HG03558 (cell line): ENCODE measurements at regions not wholly inside any gene's neighbourhood (a gene's known extent, or its start where the extent isn't known, plus 50 kb on each side); places are given as distances from the start of the nearest gene placed in this dataset.
A peak's percentile ranks its signal among the peaks of the same experiment; 100 is the strongest.

Source experiments
- ATAC-seq: cut with Tn5 transposase; IDR thresholded peaks from one replicate; pipeline ENCODE4 v1.9.1; 2021; ENCODE audit warnings: moderate number of reproducible peaks; ENCODE audit not compliant: unreplicated experiment; ENCODE audit errors: extremely low read depth

- peak; percentile 90 for ATAC-seq
Observed at GRCh38 chr4:145299380-145300076, 119.1 kb upstream of the OTUD4 start.

DNA sequence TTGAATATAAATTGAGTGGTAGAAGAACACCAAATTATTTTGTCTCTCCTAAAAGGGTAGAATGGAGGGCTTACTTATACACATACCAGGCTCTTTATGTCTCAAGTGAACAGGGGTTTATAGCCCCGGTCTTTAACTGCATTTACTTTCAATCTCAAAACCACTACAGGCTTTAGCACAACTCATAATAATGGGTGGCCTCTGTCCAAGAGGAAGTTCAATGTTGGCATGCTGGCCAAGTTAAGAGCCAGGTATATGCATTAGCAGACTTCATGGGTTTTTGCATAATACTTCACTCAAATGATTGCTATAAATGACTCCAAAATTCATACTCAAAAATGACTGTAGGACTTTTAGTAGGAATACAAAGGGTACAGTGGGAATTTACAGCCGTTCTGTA lies 118.5 kb upstream of the OTUD4 start:
- no peak for ATAC-seq

DNA sequence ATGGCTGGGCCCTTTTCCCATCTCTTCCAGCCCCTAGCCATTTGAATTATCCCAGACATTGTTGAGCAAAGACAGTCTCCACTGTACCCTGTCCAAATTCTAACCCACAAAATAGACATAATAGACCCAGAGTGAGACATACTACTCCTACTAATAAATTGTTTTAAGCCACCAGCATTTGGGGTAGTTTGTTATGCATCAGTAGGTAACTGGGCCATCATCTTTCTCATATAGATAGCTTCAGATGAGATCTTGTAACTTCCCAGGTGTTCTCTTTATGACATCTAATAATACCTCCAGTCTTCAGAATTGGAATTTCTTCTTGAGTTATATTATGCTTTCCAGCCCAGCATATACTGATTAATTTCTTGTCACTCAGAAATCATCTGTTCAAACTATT lies 117.2 kb upstream of the OTUD4 start:
- no peak for ATAC-seq

DNA sequence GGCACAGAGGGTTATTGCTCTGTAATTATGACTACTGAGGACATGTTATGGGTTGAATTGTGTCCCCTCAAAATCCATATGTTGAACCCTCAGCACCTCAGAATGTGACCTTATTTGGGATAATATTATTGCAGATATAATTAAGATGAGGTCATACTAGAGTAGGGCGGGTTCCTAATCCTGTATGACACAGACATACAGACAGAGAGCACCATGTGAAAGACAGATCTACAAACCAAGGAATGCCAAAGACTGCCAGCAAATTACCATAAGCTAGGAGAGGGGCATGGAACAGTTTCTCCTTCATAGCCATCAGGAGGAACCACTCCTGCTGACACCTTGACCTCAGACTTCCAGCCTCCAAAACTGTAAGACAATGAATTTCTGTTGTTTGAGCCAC lies 115.2 kb upstream of the OTUD4 start:
- no peak for ATAC-seq

DNA sequence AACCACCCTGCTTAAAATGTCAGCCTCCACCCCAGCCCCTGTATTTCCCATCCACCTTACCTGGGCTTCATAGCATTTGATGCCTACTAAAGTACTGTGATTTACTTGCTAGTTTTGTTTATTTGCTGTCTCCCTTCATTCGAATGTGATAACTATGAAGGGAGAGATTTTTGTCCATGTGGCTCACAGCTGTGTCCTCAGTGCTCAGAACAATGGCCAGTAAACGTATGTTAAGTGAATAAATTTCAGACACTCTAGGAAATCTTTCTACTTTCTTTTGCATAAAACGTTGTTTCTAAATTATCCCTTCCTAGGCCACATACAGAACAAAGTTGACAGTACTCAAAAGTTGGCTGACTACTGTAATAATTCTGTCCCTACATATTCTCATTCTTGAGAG lies 114.7 kb upstream of the OTUD4 start:
- no peak for ATAC-seq

DNA sequence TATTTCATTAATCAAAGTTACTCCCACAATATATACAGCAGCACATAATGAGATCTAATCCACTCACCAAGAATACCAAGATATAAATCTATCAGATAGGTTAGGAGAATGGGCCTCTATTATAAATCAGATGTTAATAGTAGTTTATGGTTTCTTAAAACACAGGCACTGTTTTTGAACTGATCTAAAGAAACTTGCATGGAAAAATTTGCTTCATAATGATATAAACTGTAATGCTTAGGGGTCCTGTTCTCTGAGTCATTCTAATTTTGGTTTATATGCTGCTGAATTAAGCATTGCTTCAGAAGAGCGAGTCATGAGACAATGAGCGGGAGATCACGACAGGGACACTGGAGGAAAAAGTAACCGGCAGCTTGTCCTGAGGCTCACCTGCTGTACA lies 113.3 kb upstream of the OTUD4 start:
- no peak for ATAC-seq

GRCh38 chr4:145290955-145291354 lies 110.6 kb upstream of the OTUD4 start:
- ATAC-seq: no peak

GRCh38 chr4:145289403-145290076 lies 109.2 kb upstream of the OTUD4 start:
- no peak for ATAC-seq

DNA sequence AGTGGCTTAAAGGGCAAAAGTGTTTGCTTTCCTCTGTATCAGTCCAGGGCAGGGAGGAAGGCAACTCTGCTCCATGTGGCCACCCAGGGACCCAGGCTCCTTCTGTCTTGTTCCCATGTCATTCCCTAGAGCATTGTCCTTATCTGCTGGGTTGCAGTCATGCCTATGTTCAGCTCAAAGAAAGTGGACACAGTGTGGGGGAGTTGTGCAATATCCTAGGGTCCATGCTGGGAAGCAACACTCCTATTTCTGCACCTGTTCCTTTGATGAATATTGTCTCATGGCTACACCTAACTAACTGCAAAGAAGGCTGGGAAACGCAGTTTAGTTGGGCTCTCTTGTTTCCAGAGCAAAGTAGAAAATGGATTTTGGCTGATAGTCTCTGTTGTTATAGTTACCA lies 107.0 kb upstream of the OTUD4 start:
- no peak for ATAC-seq

GRCh38 chr4:145285928-145286327 lies 105.5 kb upstream of the OTUD4 start:
- ATAC-seq: no peak

- no peak for ATAC-seq
Observed at GRCh38 chr4:145283909-145284308, 103.5 kb upstream of the OTUD4 start.

- ATAC-seq: no peak
Observed at GRCh38 chr4:145281951-145282350, 101.6 kb upstream of the OTUD4 start.

- no peak for ATAC-seq
Observed at GRCh38 chr4:145281224-145281623, 100.8 kb upstream of the OTUD4 start.

DNA sequence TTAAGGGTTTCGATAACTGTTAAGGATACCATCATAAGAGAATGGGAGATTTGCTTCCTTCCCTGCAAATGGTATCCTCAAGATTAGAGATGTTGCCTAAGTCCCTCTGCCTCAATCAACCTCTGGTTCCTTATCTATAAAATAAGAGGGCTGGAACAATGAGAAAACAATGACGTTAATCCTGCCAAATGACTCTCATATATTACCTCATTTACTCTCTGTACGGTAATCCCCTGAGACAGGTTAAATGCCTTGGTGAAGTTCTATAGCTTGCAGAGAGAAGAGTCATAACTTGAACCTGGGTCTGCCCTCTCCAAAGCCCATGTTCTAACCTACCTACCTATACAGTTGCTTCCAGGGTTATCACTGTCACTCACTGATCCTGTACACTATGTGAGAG lies 100.2 kb upstream of the OTUD4 start:
- no peak for ATAC-seq

- ATAC-seq: no peak
Observed at GRCh38 chr4:145279122-145279960, 99.0 kb upstream of the OTUD4 start.

GRCh38 chr4:145278341-145279121 lies 98.1 kb upstream of the OTUD4 start:
- no peak for ATAC-seq

DNA sequence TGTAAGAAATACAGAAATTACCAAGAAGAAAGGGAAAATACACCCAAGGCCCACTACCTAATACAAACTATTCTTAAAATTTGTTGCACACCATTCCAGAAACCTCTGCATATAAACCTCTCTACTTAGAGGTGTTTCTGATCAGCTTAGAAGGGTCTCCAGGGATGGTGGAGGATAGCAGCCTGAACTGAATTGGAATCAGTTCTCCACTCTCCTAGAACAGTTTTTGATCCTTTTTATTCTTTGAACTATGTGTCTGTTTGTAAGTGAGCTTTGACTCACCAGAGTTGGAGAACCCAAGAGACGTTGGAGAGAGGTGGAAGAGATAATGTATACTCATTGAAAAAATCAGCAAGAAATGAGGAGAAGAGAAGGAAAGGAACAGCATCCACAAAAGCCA lies 96.6 kb upstream of the OTUD4 start:
- ATAC-seq: no peak

- no peak for ATAC-seq
Observed at GRCh38 chr4:145276050-145276449, 95.7 kb upstream of the OTUD4 start.

DNA sequence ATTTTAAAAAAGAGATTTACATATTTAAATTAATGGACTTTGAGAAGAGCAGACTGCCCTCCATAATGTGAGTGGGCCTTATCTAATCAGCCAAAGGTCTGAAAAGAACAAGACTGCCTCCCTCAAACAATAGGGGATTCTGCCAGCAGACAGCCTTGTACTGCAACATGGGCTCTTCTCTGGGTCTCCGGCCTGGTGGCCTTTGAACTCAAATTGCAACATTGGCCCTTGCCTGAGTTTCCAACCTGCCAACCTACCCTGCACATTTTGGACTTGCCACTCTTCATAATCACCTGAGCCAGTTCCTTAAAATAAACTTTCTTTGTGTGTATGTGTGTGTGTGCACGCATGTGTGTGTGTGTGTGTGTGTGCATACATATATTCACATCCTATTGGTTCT lies 90.8 kb upstream of the OTUD4 start:
- ATAC-seq: no peak

DNA sequence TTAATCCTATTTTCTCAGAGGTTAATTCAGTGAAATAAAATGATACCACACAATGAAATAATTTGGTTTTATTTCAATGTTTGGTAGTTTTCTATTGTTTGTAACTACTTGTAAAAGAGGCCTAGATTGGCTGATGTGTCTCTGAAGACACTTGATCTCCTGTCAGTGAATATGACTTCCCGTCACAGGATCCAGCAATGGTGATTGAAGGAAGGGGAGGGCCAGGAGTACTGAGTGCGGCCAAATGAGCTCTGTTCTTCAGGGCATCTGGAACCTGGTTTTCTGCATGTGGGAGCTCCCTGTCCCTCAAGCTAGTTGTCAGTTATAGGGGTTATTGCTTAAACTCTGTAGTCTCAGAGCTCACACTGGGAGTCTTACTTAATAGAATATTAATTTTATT lies 86.5 kb upstream of the OTUD4 start:
- no peak for ATAC-seq

- no peak for ATAC-seq
Observed at GRCh38 chr4:145260091-145260490, 79.7 kb upstream of the OTUD4 start.
